A549 (cell line): ENCODE measurements at regions not wholly inside any gene's neighbourhood (a gene's known extent, or its start where the extent isn't known, plus 50 kb on each side); places are given as distances from the start of the nearest gene placed in this dataset.

Experiments
- ATAC-seq, 2 experiments: fragments of 200-7000 bp in 1 of 2; fragments of >200 bp in 1 of 2; cut with Nextera tagmentation in 1 of 2; cut with Tn5 transposase in 1 of 2; 3 replicates each; pipeline versions ENCODE4 v1.8.0 to v1.9.1; 2018 to 2020; ENCODE audit warnings: mild to moderate bottlenecking in 1 of 2, moderate library complexity in 1 of 2
- CTCF ChIA-PET: fragments of 300-600 bp; sonication (Branson Sonifier 250); formaldehyde crosslinking; extraction: SDS; loops from one replicate; lab custom pipeline; 2021; ENCODE audit warnings: antibody characterized with exemption, inconsistent platforms; lab: Yijun Ruan, JAX
- POLR2A ChIA-PET: fragments of 350-600 bp; formaldehyde crosslinking; extraction: SDS; loops from one replicate; lab custom pipeline; 2021; ENCODE audit warnings: antibody characterized with exemption, inconsistent platforms; lab: Yijun Ruan, JAX
- DNase-seq, 2 experiments: peaks; one replicate each; pipeline versions ENCODE4 v3.0.0 to v3.0.0-alpha.2; 2011 to 2016; ENCODE audit warnings: low read depth in 1 of 2, low spot score in 1 of 2
- FAIRE-seq: peaks from 2 replicates; lab custom pipeline; 2011; peaks lifted over from hg19 to GRCh38; lab: Jason Lieb, UNC
- H3K27ac ChIP-seq, 2 experiments: fragments of >200 bp; sonication (Bioruptor Twin); formaldehyde crosslinking; 3 replicates each; pipeline ENCODE4 v1.5.1; 2016 to 2017
- H3K4me1 ChIP-seq: fragments of >200 bp; sonication (Bioruptor Twin); formaldehyde crosslinking; 3 replicates; pipeline ENCODE4 v1.6.1; 2016
- H3K4me2 ChIP-seq: fragments of >200 bp; sonication (Bioruptor Twin); formaldehyde crosslinking; 3 replicates; pipeline ENCODE4 v1.6.1; 2016
- H3K4me3 ChIP-seq: fragments of >200 bp; sonication (Bioruptor Twin); formaldehyde crosslinking; 3 replicates; pipeline ENCODE4 v1.5.1; 2016
- H3K9me3 ChIP-seq: fragments of >200 bp; sonication (Bioruptor Twin); formaldehyde crosslinking; 3 replicates; pipeline ENCODE4 v1.6.1; 2016
- ATOH8 ChIP-seq: fragments of 250-450 bp; sonication (Bioruptor Pico); IDR thresholded peaks from 2 replicates; pipeline ENCODE4 v1.5.0; 2020; ENCODE audit warnings: low read depth, mild to moderate bottlenecking, moderate library complexity
- BCL3 ChIP-seq: fragments of >200 bp; sonication (Bioruptor Twin); formaldehyde crosslinking; IDR thresholded peaks from 3 replicates; pipeline ENCODE4 v1.6.1; 2016
- CHD4 ChIP-seq: fragments of 200-600 bp; sonication (generic); IDR thresholded peaks from 2 replicates; pipeline ENCODE4 v1.6.1; 2016; ENCODE audit warnings: antibody characterized with exemption, mild to moderate bottlenecking, borderline replicate concordance
- EHF ChIP-seq: fragments of 250-450 bp; sonication (Bioruptor Pico); IDR thresholded peaks from 2 replicates; pipeline ENCODE4 v1.5.0; 2020; ENCODE audit warnings: mild to moderate bottlenecking
- EHMT2 ChIP-seq: fragments of 200-600 bp; sonication (generic); IDR thresholded peaks from 2 replicates; pipeline ENCODE4 v1.6.1; 2016; ENCODE audit warnings: antibody characterized with exemption, low read depth, mild to moderate bottlenecking, moderate library complexity
- EP300 ChIP-seq, 2 experiments: fragments of >200 bp; sonication (Bioruptor Twin); formaldehyde crosslinking; IDR thresholded peaks; 2 replicates in 1 of 2; 3 replicates in 1 of 2; pipeline ENCODE4 v1.6.1; 2016 to 2017
- ESRRA ChIP-seq: fragments of 150-350 bp; IDR thresholded peaks from 2 replicates; pipeline ENCODE4 v1.6.1; 2014; ENCODE audit warnings: mild to moderate bottlenecking, low read length, borderline replicate concordance
- HDAC2 ChIP-seq: fragments of 200-600 bp; sonication (generic); IDR thresholded peaks from 2 replicates; pipeline ENCODE4 v1.6.1; 2016
- HEYL ChIP-seq: fragments of 250-450 bp; sonication (Bioruptor Pico); IDR thresholded peaks from 2 replicates; pipeline ENCODE4 v1.8.0; 2021; ENCODE audit warnings: mild to moderate bottlenecking, moderate library complexity
- HMGXB4 ChIP-seq: fragments of 250-450 bp; sonication (Bioruptor Pico); IDR thresholded peaks from 2 replicates; pipeline ENCODE4 v1.5.0; 2021; ENCODE audit warnings: mild to moderate bottlenecking, moderate library complexity, borderline replicate concordance
- KDM5A ChIP-seq: fragments of 200-600 bp; sonication (generic); IDR thresholded peaks from 2 replicates; pipeline ENCODE4 v1.6.1; 2016; ENCODE audit warnings: antibody characterized with exemption, mild to moderate bottlenecking
- MAX ChIP-seq: IDR thresholded peaks from 2 replicates; pipeline ENCODE4 v1.6.1; 2012
- MAZ ChIP-seq: fragments of 150-350 bp; IDR thresholded peaks from 2 replicates; pipeline ENCODE4 v1.6.1; 2014; ENCODE audit warnings: antibody characterized with exemption, low read depth, low read length, borderline replicate concordance
- MYC ChIP-seq: IDR thresholded peaks from 2 replicates; pipeline ENCODE4 v1.6.1; 2012; ENCODE audit warnings: mild to moderate bottlenecking, inconsistent platforms, low read length, improper control_type of control experiment, borderline replicate concordance
- NFE2L2 ChIP-seq: fragments of 150-350 bp; conservative IDR thresholded peaks from 2 replicates; pipeline ENCODE4 v1.6.1; 2014; ENCODE audit warnings: low read length
- NPAS2 ChIP-seq: fragments of 250-450 bp; sonication (Bioruptor Pico); IDR thresholded peaks from 2 replicates; pipeline ENCODE4 v1.8.0; 2022; ENCODE audit warnings: mild to moderate bottlenecking, moderate library complexity, borderline replicate concordance
- PHF8 ChIP-seq: fragments of 200-600 bp; sonication (generic); IDR thresholded peaks from 2 replicates; pipeline ENCODE4 v1.6.1; 2016; ENCODE audit warnings: low read depth, mild to moderate bottlenecking, antibody characterized with exemption, moderate library complexity, borderline replicate concordance
- POLR2AphosphoS2 ChIP-seq: conservative IDR thresholded peaks from 2 replicates; pipeline ENCODE4 v1.6.1; 2012; ENCODE audit warnings: low read length, improper control_type of control experiment, inconsistent platforms
- RAD21 ChIP-seq, 2 experiments: fragments of >200 bp in 1 of 2; sonication (Bioruptor Twin) in 1 of 2; formaldehyde crosslinking in 1 of 2; IDR thresholded peaks in 1 of 2; conservative IDR thresholded peaks in 1 of 2; 2 replicates in 1 of 2; 3 replicates in 1 of 2; pipeline ENCODE4 v1.6.1; 2012 to 2018; ENCODE audit warnings: inconsistent platforms in 1 of 2
- RARB ChIP-seq: fragments of 250-450 bp; sonication (Bioruptor Pico); IDR thresholded peaks from 2 replicates; pipeline ENCODE4 v1.8.0; 2021; ENCODE audit warnings: mild to moderate bottlenecking, moderate library complexity
- TFCP2L1 ChIP-seq: fragments of 250-450 bp; sonication (Bioruptor Pico); IDR thresholded peaks from 2 replicates; pipeline ENCODE4 v1.5.0; 2021; ENCODE audit warnings: mild to moderate bottlenecking
- TP53 ChIP-seq: fragments of 250-450 bp; sonication (Bioruptor Pico); IDR thresholded peaks from 2 replicates; pipeline ENCODE4 v1.5.0; 2021; ENCODE audit warnings: mild to moderate bottlenecking, moderate library complexity
- ZC3H11A ChIP-seq: fragments of 450-650 bp; IDR thresholded peaks from 2 replicates; pipeline ENCODE4 v1.6.1; 2014; ENCODE audit warnings: antibody characterized with exemption, mild to moderate bottlenecking
- WGBS: methylation state at CpG from one replicate; pipeline ENCODE4 v1.1.6; 2017; ENCODE audit errors: missing lambda C conversion rate; 5-methylcytosine and 5-hydroxymethylcytosine counted together

GRCh38 chr11:131303611-131304119, 66.8 kb upstream of the NTM start:
- H3K4me3 ChIP-seq: no peak overlapping the region
- WGBS: 12% methylated on average over 5 of the region's 5 CpGs
- ATAC-seq (no peak), FAIRE-seq (no peak), DNase-seq (no peak)
- POLR2A ChIA-PET: no interaction called here
- TF ChIP-seq MAX (no peak), POLR2AphosphoS2 (no peak), EHF (no peak), RAD21 (conservative IDR thresholded peaks at IDR 0.05 in 1 of 2, IDR thresholded peaks at IDR 0.05 in 1 of 2) (no peak), HEYL (CRISPR knock-in tag) (no peak), RARB (CRISPR knock-in tag) (no peak)
- TF ChIP-seq, all 56 proteins: peak for 0
- H3K4me1 ChIP-seq: no peaks in the 10 kb centered on the region
- no peak overlapping the region for H3K4me2 ChIP-seq
- CTCF ChIA-PET: interaction anchor here (1.6 kb wide), 1 partner anchor 9 kb away, joined by 4 read pairs; no protein-coding TSS in a partner anchor
- H3K27ac ChIP-seq: no peak overlapping the region
- H3K9me3 ChIP-seq: no peaks in the 10 kb centered on the region

- WGBS: 0% methylated on average over 3 of the region's 3 CpGs
- no peak for DNase-seq
- ChIA-PET CTCF (interaction anchor here (1.4 kb wide), 1 partner anchor 19 kb away, joined by 3 read pairs; no protein-coding TSS in a partner anchor), POLR2A (no interaction called here)
- ATAC-seq: no peak
- Histone ChIP-seq H3K27ac (no peak overlapping the region), H3K4me1 (no peaks in the 10 kb centered on the region), H3K4me3 (no peak overlapping the region), H3K4me2 (no peak overlapping the region), H3K9me3 (no peaks in the 10 kb centered on the region)
- FAIRE-seq: no peak
- no peak for TF ChIP-seq ZC3H11A
- TF ChIP-seq MAZ: no peak
- no peak for TF ChIP-seq PHF8
- TF ChIP-seq ESRRA: no peak
- TF ChIP-seq HMGXB4 (CRISPR knock-in tag): no peak
- TF ChIP-seq KDM5A: no peak
- no peak for TF ChIP-seq HDAC2
- no peak for TF ChIP-seq EP300 (IDR thresholded peaks at IDR 0.05)
- no peak for TF ChIP-seq MAX
- no peak for TF ChIP-seq EHMT2
- no peak for TF ChIP-seq NPAS2
- TF ChIP-seq ATOH8 (CRISPR knock-in tag): no peak
- TF ChIP-seq MYC: no peak
- no peak for TF ChIP-seq BCL3
- no peak for TF ChIP-seq EHF
- TF ChIP-seq NFE2L2: no peak
- TF ChIP-seq POLR2AphosphoS2: no peak
- no peak for TF ChIP-seq TP53 (CRISPR knock-in tag)
- TF ChIP-seq CHD4: no peak
- no peak for TF ChIP-seq TFCP2L1 (CRISPR knock-in tag)
Observed at GRCh38 chr11:131305005-131305404, 65.4 kb upstream of the NTM start.
